H1 (cell line): ENCODE measurements at regions not wholly inside any gene's neighbourhood (a gene's known extent, or its start where the extent isn't known, plus 50 kb on each side); places are given as distances from the start of the nearest gene placed in this dataset.
A peak's percentile ranks its signal among the peaks of the same experiment; 100 is the strongest.

ENCODE experiments used
- CTCF ChIA-PET: fragments of 300-600 bp; sonication (Branson Sonifier 250); formaldehyde crosslinking; loops from one replicate; lab custom pipeline; 2021; ENCODE audit not compliant: partially characterized antibody; lab: Charles Lee
- POLR2A ChIA-PET: fragments of 300-600 bp; sonication (Branson Sonifier 250); formaldehyde crosslinking; loops from one replicate; lab custom pipeline; 2021; ENCODE audit warnings: inconsistent platforms; ENCODE audit not compliant: partially characterized antibody; lab: Charles Lee
- DNase-seq, 2 experiments: peaks; one replicate each; pipeline versions ENCODE4 v3.0.0 to v3.0.0-alpha.2; 2010 to 2022; ENCODE audit warnings: low spot score in 2 of 2, low read depth in 1 of 2, mixed read lengths in 1 of 2
- FAIRE-seq: peaks from 2 replicates; lab custom pipeline; 2011; peaks lifted over from hg19 to GRCh38; lab: Jason Lieb, UNC
- H2AFZ ChIP-seq: 2 replicates; pipeline ENCODE4 v1.8.1; 2012; ENCODE audit warnings: low read length, inconsistent platforms
- H2AK5ac ChIP-seq: 2 replicates; pipeline ENCODE4 v1.6.1; 2013; ENCODE audit warnings: low read depth, low read length
- H2BK120ac ChIP-seq: replicated peaks from 2 replicates; pipeline ENCODE3; 2013; ENCODE audit warnings: low read depth, low read length, inconsistent platforms
- H2BK12ac ChIP-seq: 2 replicates; pipeline ENCODE4 v1.6.1; 2013; ENCODE audit warnings: low read depth, low read length
- H2BK15ac ChIP-seq: 2 replicates; pipeline ENCODE4 v1.6.1; 2013; ENCODE audit warnings: low read length
- H2BK20ac ChIP-seq: 2 replicates; pipeline ENCODE4 v1.6.1; 2013; ENCODE audit warnings: low read length
- H2BK5ac ChIP-seq: 2 replicates; pipeline ENCODE4 v1.6.1; 2013; ENCODE audit warnings: low read depth, low read length
- H3K14ac ChIP-seq: 2 replicates; pipeline ENCODE4 v1.6.1; 2013; ENCODE audit warnings: inconsistent platforms; ENCODE audit not compliant: insufficient read length
- H3K18ac ChIP-seq: 2 replicates; pipeline ENCODE4 v1.6.1; 2013; ENCODE audit warnings: low read length; ENCODE audit errors: extremely low read depth
- H3K23ac ChIP-seq: 2 replicates; pipeline ENCODE4 v1.6.1; 2013; ENCODE audit warnings: inconsistent platforms; ENCODE audit not compliant: insufficient read length
- H3K23me2 ChIP-seq: 2 replicates; pipeline ENCODE4 v1.6.1; 2013; ENCODE audit warnings: low read depth, low read length
- H3K27ac ChIP-seq: 2 replicates; pipeline ENCODE4 v1.6.1; 2011; ENCODE audit warnings: low read depth, low read length, inconsistent platforms
- H3K27me3 ChIP-seq, 4 experiments: replicated peaks in 1 of 4; 1 replicate in 1 of 4; 2 replicates in 3 of 4; pipeline versions ENCODE4 v1.6.1 to v1.8.1; 2011 to 2013; ENCODE audit warnings: low read length in 3 of 4, mild to moderate bottlenecking in 3 of 4, inconsistent platforms in 2 of 4, mixed read lengths in 2 of 4, moderate library complexity in 1 of 4; ENCODE audit not compliant: control insufficient read depth in 3 of 4, insufficient read depth in 3 of 4; ENCODE audit errors: extremely low read depth in 1 of 4
- H3K36me3 ChIP-seq, 4 experiments: 2 replicates each; pipeline versions ENCODE4 v1.6.1 to v1.8.1; 2011 to 2013; ENCODE audit warnings: mild to moderate bottlenecking in 4 of 4, low read length in 3 of 4, moderate library complexity in 2 of 4, control low read depth in 1 of 4, inconsistent platforms in 1 of 4; ENCODE audit not compliant: insufficient read depth in 4 of 4, control insufficient read depth in 2 of 4
- H3K4ac ChIP-seq: replicated peaks from 2 replicates; pipeline ENCODE3; 2013; ENCODE audit warnings: low read length, low read depth, mixed read lengths, inconsistent platforms; ENCODE audit not compliant: insufficient read length
- H3K4me1 ChIP-seq, 4 experiments: replicated peaks in 1 of 4; 1 replicate in 1 of 4; 2 replicates in 3 of 4; pipeline versions ENCODE4 v1.6.1 to v1.8.1; 2011 to 2013; ENCODE audit warnings: low read length in 3 of 4, inconsistent platforms in 2 of 4, mixed read lengths in 1 of 4; ENCODE audit not compliant: insufficient read depth in 4 of 4, control insufficient read depth in 3 of 4
- H3K4me2 ChIP-seq, 2 experiments: 2 replicates each; pipeline versions ENCODE4 v1.6.1 to v1.8.1; 2011 to 2013; ENCODE audit warnings: low read depth in 2 of 2, low read length in 2 of 2, control low read depth in 1 of 2, inconsistent platforms in 1 of 2, mild to moderate bottlenecking in 1 of 2; ENCODE audit not compliant: insufficient read depth in 1 of 2
- H3K4me3 ChIP-seq, 4 experiments: fragments of 200-600, 300-600 bp in 1 of 4; sonication (generic), shearing (Covaris generic), sonication (Bioruptor Twin) in 1 of 4; 2 replicates each; pipeline versions ENCODE4 v1.5.1 to v1.8.1; 2011 to 2016; ENCODE audit warnings: low read length in 4 of 4, low read depth in 3 of 4, control low read depth in 2 of 4, inconsistent platforms in 2 of 4, mild to moderate bottlenecking in 2 of 4, mixed read lengths in 1 of 4, moderate library complexity in 1 of 4; ENCODE audit not compliant: insufficient read depth in 2 of 4; ENCODE audit errors: extremely low read depth in 1 of 4
- H3K56ac ChIP-seq: replicated peaks from 2 replicates; pipeline ENCODE3; 2013; ENCODE audit warnings: low read depth, mild to moderate bottlenecking, mixed read lengths, low read length, inconsistent platforms; ENCODE audit not compliant: insufficient read length
- H3K79me1 ChIP-seq: 2 replicates; pipeline ENCODE4 v1.6.1; 2013; ENCODE audit warnings: low read depth, low read length, control low read depth
- H3K79me2 ChIP-seq, 2 experiments: 2 replicates each; pipeline versions ENCODE4 v1.6.1 to v1.8.1; 2012 to 2013; ENCODE audit warnings: low read length in 2 of 2, mild to moderate bottlenecking in 2 of 2, inconsistent platforms in 1 of 2; ENCODE audit not compliant: insufficient read depth in 2 of 2, control insufficient read depth in 1 of 2
- H3K9ac ChIP-seq, 4 experiments: replicated peaks in 1 of 4; 1 replicate in 1 of 4; 2 replicates in 3 of 4; pipeline versions ENCODE4 v1.6.1 to v1.8.1; 2011 to 2013; ENCODE audit warnings: low read depth in 3 of 4, low read length in 3 of 4, control low read depth in 2 of 4, mild to moderate bottlenecking in 2 of 4, moderate library complexity in 2 of 4, inconsistent platforms in 1 of 4; ENCODE audit errors: extremely low read depth in 1 of 4
- H3K9me3 ChIP-seq, 2 experiments: 2 replicates each; pipeline versions ENCODE4 v1.6.1 to v1.8.1; 2012 to 2013; ENCODE audit warnings: mild to moderate bottlenecking in 2 of 2, moderate library complexity in 2 of 2, control low read depth in 1 of 2, inconsistent platforms in 1 of 2, low read depth in 1 of 2, low read length in 1 of 2, mixed read lengths in 1 of 2; ENCODE audit not compliant: insufficient read depth in 2 of 2
- H4K20me1 ChIP-seq, 2 experiments: replicated peaks in 1 of 2; 2 replicates each; pipeline versions ENCODE3 to v1.8.1; 2011 to 2013; ENCODE audit warnings: inconsistent platforms in 2 of 2, low read length in 2 of 2, mild to moderate bottlenecking in 1 of 2; ENCODE audit not compliant: insufficient read depth in 2 of 2, control insufficient read depth in 1 of 2
- H4K5ac ChIP-seq: 2 replicates; pipeline ENCODE4 v1.6.1; 2013; ENCODE audit warnings: low read length, low read depth, mixed read lengths, inconsistent platforms; ENCODE audit not compliant: insufficient read length
- H4K8ac ChIP-seq: 2 replicates; pipeline ENCODE4 v1.8.0; 2013; ENCODE audit warnings: mild to moderate bottlenecking, moderate library complexity, low read length, inconsistent platforms; ENCODE audit not compliant: insufficient read depth; ENCODE audit errors: extremely low read depth
- H4K91ac ChIP-seq: replicated peaks from 2 replicates; pipeline ENCODE3; 2013; ENCODE audit warnings: low read length, mixed read lengths, inconsistent platforms; ENCODE audit not compliant: insufficient read length
- BCL11A ChIP-seq, 2 experiments: IDR thresholded peaks; one replicate each; pipeline ENCODE4 v1.6.1; 2011; ENCODE audit warnings: low read depth in 2 of 2, low read length in 2 of 2, mild to moderate bottlenecking in 2 of 2
- CBX8 ChIP-seq: fragments of 300-800, 300-1000 bp; sonication (generic); IDR thresholded peaks from 2 replicates; pipeline ENCODE4 v1.7.1; 2016; ENCODE audit warnings: low read depth, low read length, borderline replicate concordance
- CHD1 ChIP-seq: IDR thresholded peaks from 2 replicates; pipeline ENCODE4 v1.6.1; 2012; ENCODE audit warnings: low read depth, low read length, improper control_type of control experiment
- CTBP2 ChIP-seq: IDR thresholded peaks from 2 replicates; pipeline ENCODE4 v1.7.0; 2011; ENCODE audit warnings: borderline replicate concordance, mild to moderate bottlenecking, moderate library complexity, mixed read lengths, low read length; ENCODE audit not compliant: insufficient read depth, insufficient read length
- GABPA ChIP-seq: IDR thresholded peaks from 2 replicates; pipeline ENCODE4 v1.6.1; 2011; ENCODE audit warnings: mild to moderate bottlenecking, low read length, moderate library complexity, borderline replicate concordance; ENCODE audit not compliant: insufficient read depth
- KDM1A ChIP-seq: fragments of 200-600, 300-600 bp; sonication (generic); IDR thresholded peaks from 2 replicates; pipeline ENCODE4 v1.7.1; 2016; ENCODE audit warnings: mild to moderate bottlenecking, low read length, borderline replicate concordance
- KDM4A ChIP-seq: IDR thresholded peaks from one replicate; pipeline ENCODE4 v1.7.1; 2012; ENCODE audit warnings: low read depth, mild to moderate bottlenecking, moderate library complexity, low read length, inconsistent platforms; ENCODE audit not compliant: severe bottlenecking
- SP2 ChIP-seq: IDR thresholded peaks from 2 replicates; pipeline ENCODE4 v1.6.1; 2012; ENCODE audit warnings: mild to moderate bottlenecking, low read length, inconsistent platforms
- SUZ12 ChIP-seq: fragments of 200-600 bp; sonication (generic); IDR thresholded peaks from 2 replicates; pipeline ENCODE4 v1.6.1; 2012; ENCODE audit warnings: mild to moderate bottlenecking, inconsistent platforms, low read length, moderate library complexity, mixed read lengths
- WGBS, 2 experiments: shearing (Covaris generic) in 1 of 2; methylation state at CpG; one replicate each; pipeline versions ENCODE4 v1.1.6 to v1.1.7; 2013 to 2015; ENCODE audit warnings: low lambda C conversion rate in 2 of 2, mixed read lengths in 2 of 2, inconsistent platforms in 1 of 2, low coverage in 1 of 2, missing lambda C conversion rate in 1 of 2; ENCODE audit not compliant: insufficient replicate concordance in 2 of 2, insufficient coverage in 1 of 2, insufficient read length in 1 of 2; ENCODE audit errors: extremely low coverage in 1 of 2, missing lambda C conversion rate in 1 of 2; 5-methylcytosine and 5-hydroxymethylcytosine counted together

DNA sequence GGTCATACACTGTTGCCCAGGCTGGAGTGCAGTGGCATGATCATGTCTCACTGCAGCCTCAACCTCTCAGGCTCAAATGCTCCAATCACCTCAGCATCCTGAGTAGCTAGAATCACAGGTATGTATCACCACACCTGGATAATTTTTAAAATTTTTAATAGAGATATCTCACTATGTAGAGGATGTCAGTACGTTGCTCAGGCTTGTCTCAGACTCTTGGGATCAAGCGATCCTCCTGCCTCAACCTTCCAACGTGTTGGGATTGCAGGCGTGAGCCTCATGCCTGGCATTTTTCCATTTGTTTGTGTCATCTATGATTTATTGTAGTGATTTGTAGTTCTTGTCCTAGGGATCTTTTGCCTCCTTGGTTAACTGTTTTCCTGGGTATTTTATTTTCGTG is 985.2 kb upstream of the B3GALT2 start:
- peaks cover 0 to 7% (median 3%) of the 10 kb centered on the region in 4 experiments; a peak in 1 of 7 replicates for H3K4me1 ChIP-seq
- no peak overlapping the region for H3K23ac ChIP-seq
- no peak overlapping the region for H2AFZ ChIP-seq
- no peak overlapping the region for H4K91ac ChIP-seq
- no peaks in the 10 kb centered on the region for H3K79me1 ChIP-seq
- H4K20me1 ChIP-seq: no peaks in the 10 kb centered on the region
- H3K14ac ChIP-seq: no peak overlapping the region
- FAIRE-seq (no peak), DNase-seq (no peak)
- 0 out of 2 replicates have a peak overlapping the region, but pooled peaks have one; percentile 42 for H2AK5ac ChIP-seq
- no peak overlapping the region for H3K18ac ChIP-seq
- H3K9ac ChIP-seq: no peak overlapping the region
- no peak overlapping the region for H3K27ac ChIP-seq
- H3K9me3 ChIP-seq: no peaks in the 10 kb centered on the region; a peak in 1 of 4 replicates
- no peak overlapping the region for H3K4ac ChIP-seq
- no peak overlapping the region for H2BK12ac ChIP-seq
- TF ChIP-seq CHD1: no peak
- no peak for TF ChIP-seq CTBP2
- TF ChIP-seq SP2: no peak
- TF ChIP-seq KDM1A: no peak
- TF ChIP-seq SUZ12: no peak
- no peak for TF ChIP-seq BCL11A (IDR thresholded peaks at IDR 0.05; ENCODE audit: low read depth in 2 of 2, low read length in 2 of 2)
- no peak for TF ChIP-seq GABPA
- TF ChIP-seq KDM4A: no peak
- TF ChIP-seq CBX8: no peak
- no peaks in the 10 kb centered on the region for H3K36me3 ChIP-seq
- no peak overlapping the region for H4K8ac ChIP-seq
- H3K56ac ChIP-seq: no peak overlapping the region
- no peaks in the 10 kb centered on the region for H3K23me2 ChIP-seq
- H2BK5ac ChIP-seq: no peak overlapping the region
- WGBS, 2 experiments: 92% methylated on average over 5 of the region's 5 CpGs; no CpG with 5 or more reads in 1 of the 2 experiments
- H2BK15ac ChIP-seq: no peak overlapping the region
- H3K4me3 ChIP-seq: no peak overlapping the region
- H2BK120ac ChIP-seq: no peak overlapping the region
- H4K5ac ChIP-seq: no peak overlapping the region
- H3K79me2 ChIP-seq: no peaks in the 10 kb centered on the region
- ChIA-PET POLR2A (no interaction called here), CTCF (no interaction called here)
- H3K4me2 ChIP-seq: no peak overlapping the region
- H2BK20ac ChIP-seq: no peak overlapping the region
- H3K27me3 ChIP-seq: no peaks in the 10 kb centered on the region
